HG02870 (cell line): ENCODE measurements at regions not wholly inside any gene's neighbourhood (a gene's known extent, or its start where the extent isn't known, plus 50 kb on each side); places are given as distances from the start of the nearest gene placed in this dataset.

Source experiments
- ATAC-seq: cut with Tn5 transposase; IDR thresholded peaks from one replicate; pipeline ENCODE4 v1.9.1; 2021; ENCODE audit warnings: mild to moderate bottlenecking, moderate library complexity; ENCODE audit not compliant: unreplicated experiment

DNA sequence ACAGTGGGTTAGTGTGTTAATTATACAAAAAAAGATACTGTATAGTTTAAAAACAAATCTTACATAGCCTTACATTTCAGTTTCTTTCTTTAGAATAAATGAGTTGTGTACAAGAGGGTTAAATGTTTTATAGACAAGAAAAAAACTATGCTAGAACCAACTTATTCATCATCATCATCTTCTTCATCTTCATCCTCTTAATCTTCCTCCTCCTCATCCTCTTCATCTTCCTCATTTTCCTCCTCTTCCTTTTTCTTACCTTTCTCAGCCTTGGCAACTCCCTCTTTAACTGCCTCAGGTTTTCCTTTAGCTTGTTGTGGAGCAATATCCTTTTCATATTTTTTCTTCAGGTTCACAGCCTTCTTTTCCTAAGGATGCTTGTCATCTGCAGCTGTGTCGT lies 53.7 kb downstream of the RPS12 start:
- ATAC-seq: no peak

DNA sequence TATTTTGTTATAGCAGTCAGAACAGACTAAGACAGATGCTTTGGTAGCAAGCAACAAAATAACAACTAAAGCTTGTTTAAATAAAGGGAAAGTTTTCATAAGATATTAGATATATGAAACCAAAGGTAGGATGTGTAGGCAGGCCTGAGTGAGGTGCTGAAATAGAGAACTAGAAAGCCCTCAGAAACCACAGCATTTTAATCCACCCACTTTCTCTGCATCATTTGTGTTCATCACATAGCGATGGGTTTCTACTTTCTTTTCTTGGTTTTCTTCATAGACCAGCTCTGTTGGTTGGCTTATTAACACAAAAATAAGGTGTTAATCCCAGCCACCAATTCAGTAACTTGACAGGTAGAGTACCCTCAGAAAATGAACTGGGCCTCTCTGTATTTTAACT lies 58.6 kb downstream of the RPS12 start:
- peak; percentile 100 for ATAC-seq

DNA sequence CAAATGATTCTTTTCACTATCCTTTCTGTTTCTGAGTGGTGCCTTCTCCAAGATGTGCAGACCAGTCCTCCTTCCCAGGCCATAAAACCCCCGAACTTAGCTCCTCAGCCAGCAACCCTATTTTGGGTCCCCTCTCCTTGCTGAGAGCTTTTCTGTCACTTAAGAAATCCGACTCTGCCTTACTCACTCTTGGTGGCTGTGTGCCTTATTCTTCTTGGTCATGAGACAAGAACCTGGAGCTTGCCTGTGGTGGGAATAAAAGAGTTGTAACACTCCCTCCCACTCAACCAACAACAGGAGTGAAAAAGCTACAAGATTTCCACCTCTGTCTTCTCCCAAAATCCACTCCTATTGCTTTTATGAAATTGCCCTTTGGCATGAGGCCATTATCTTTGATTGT lies 62.6 kb downstream of the RPS12 start:
- ATAC-seq: no peak

DNA sequence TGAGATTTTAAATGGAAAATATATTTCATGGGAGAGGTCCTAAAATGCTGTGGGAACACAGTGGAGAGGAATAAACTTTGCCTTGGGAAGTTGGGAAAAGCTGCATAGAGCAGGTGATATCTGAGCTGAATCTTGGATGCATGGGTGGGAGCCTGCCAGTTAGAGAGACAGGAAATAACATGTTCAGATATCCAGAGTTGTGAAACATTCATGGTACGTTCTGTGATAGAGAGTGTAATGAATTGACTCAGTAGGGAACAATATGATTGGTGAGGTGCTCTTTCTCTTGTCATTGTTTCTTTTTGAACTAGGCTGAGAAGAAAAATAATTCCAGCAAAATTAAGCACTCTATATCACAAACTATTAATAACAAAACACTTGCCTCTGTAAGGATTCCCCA lies 72.8 kb downstream of the RPS12 start:
- peak; percentile 68 for ATAC-seq

DNA sequence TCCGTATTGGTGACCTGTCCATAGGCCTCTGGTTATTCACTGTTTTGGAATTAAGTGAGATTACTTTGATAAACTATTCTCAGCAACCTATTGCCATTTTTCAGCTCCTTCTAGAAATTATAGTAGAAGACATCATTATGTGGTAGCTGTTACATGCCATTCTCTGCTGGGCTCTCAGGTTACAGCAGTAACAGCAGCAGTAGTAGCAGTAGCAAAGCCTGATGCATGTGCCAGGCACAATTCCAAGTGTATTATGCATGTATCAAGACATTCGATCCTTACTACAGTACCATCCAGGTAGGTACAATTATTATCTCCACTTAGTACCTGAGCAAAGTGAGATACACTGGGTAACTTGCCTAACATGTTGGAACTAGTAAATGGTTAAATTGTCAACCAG lies 74.3 kb downstream of the RPS12 start:
- no peak for ATAC-seq

DNA sequence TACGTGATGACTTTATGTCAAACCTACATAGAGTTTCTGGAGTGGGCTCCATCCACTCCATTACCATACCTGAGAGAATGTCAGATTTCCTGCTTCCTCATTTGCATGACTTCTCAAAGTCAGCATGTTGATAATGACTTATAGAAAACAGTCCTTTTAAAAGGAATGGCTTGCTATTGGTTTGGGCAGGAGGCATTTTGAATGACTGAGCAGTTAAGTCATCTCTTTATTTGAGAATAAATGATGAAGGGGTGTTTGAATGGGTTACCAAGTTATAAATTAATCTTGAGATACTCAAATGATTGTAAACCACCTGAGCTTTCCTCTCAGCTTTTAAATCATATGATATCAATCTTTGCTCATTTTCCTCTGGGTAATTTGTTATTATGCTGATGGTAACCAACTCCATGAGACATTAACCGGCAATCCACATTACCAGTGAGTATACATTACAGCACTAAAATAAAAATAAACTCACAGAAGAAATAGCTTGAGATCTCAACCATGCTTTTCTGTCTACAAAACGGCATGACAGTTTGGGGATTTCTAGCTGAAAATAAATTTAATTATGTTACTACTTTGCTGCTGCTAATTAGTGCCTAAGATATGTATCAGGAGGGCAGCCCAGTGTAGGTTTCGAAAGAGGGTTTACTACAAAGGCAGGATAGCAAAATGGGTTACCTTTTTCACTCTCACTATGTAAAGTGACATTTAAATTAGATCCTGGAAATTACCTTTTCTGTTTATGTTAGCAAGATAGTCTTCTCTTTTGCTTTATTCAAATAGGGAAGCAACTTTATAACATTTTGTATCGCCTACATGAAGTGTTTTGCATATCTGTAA lies 78.8 kb downstream of the RPS12 start:
- peak; percentile 58 for ATAC-seq

DNA sequence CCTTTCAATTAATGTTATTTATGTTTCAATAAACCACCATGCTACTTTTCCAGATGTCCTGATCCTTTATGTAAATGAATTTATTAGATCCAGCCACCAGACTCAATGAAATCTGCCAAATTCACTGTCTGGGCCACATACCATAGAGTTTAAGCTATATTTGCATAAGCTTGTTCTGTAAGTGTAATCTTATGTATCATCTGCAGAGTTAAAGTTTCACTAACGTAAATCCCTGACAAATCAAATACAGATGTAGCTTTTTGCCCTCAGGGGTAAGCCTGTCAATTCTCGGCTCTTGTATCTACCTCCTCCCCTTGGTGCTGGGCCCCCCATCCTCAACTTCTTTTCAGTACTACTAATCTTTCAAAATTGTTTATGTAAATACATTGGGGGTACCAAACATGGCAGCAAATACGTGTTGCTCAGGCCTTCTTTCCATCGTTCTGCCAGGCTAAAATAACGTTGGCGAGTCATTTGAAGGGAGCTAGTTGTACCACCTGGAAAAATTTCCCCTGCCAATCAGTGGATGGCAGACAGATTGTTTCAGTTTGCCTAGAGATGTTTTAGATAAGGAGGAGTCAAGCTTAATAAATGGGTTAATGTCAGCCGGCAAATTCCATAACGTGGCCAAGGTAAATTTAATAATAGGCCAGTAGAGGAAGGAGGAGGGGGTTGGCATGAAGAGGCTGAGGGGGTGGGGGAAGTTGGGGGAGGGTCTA lies 79.6 kb downstream of the RPS12 start:
- ATAC-seq: peak; percentile 61

DNA sequence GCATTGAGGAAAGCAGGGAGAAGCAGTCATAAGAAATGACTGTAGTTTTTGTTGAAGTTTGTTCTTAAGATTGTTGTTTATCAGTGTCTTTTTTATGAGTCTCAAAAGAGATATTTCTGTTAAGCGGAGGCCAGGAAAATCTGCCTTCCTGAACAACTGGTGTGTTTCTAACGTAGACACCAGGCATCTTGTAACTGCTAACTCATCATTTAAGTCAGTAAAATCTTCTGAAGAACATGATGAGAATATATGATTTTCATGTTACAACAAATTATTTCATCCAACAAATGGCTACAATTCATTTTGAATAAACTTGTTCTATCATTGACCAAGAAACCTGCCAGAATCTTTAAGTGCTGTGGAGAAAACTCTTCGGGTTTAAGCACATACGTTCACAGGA lies 84.0 kb downstream of the RPS12 start:
- ATAC-seq: no peak

DNA sequence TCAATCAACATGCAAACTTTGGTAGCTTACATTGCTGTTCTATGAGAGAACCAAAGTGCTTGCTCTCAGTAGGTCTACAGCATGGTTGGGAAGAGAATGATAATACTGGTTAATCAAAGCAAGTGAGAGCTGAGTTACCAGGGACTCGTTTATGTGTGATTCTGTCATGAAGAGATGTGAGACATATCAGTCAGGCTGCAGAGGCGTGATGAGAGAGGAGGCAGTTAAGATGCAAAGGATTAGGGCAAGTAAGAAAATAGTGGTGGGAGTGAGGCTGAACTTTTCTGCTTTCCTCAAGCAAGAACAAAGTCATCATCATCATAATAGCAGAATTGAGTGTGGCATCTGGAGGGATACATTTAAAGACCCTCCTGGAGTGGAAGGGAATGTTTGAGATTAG lies 86.5 kb downstream of the RPS12 start:
- ATAC-seq: no peak

DNA sequence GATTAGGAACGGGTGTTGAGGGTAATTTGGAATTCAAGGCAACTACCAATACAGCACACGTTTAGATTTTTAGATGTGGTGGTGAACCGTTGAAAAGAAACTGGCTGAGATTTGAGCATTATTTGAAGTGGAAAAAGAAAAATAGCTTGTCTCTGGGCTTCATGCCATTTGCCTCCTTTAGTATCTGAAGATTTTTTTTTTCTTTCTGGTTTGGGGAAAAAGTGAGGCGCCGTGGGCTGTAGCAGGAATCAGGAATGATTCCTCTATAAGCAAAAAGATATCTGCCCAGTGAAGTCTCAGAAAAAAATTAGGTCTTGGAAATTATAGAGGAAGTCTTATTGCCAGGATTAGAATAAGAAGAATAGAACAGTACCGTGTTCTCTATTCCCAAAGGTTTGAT lies 88.5 kb downstream of the RPS12 start:
- no peak for ATAC-seq

DNA sequence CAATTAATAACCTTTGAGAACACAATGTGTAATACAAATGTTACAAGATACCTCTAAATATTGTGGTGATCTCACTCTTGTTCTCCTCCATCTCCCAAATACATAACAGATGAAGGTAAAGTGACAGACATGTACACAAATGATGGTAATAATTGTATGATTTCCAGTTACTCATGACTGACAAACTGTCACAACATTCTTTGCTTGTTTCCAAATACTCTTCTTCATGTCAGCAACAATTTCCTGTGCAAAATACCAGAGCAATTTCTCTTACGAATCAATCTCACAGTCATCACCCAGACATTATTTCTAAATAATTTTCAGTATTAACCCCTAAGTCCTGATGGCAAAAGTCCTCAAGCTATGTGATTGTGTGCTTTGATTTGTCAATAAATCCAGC lies 92.9 kb downstream of the RPS12 start:
- ATAC-seq: no peak

DNA sequence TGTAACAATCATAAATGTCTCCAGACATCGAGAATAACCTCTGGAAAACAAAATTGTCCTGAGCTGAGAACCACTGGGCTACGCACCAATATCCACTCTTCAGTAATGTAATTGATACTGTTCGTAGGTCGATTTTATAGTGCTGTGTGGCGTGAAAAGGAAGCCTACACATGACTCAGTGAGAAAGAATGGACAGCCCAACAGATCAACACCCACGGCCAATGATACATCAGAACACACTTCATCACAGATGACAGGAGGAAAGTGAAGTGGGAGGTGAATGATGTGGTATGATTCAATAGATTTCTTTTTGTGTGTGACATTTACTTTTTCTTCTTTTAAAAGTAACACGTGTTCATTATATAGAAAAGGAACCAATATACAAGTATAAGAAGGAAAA lies 93.5 kb downstream of the RPS12 start:
- no peak for ATAC-seq

DNA sequence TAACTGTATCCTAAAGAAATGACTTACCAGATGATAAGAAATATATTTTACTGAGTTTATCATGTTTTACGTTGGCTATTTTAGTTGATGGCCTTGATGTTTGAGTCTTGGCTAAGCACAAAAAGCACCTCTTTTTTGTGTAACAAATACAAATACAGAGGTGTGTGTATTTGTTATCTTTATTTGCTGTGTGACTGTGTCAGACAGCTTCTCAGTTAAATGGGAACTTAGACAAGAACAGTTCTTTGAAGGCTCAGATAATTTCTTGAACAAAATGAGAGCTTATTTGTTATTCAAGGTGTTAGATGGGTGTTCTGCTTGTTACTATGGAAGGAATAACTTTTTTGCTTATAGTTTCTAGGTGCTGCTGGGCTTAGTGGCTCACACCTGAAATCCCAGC lies 95.4 kb downstream of the RPS12 start:
- no peak for ATAC-seq

DNA sequence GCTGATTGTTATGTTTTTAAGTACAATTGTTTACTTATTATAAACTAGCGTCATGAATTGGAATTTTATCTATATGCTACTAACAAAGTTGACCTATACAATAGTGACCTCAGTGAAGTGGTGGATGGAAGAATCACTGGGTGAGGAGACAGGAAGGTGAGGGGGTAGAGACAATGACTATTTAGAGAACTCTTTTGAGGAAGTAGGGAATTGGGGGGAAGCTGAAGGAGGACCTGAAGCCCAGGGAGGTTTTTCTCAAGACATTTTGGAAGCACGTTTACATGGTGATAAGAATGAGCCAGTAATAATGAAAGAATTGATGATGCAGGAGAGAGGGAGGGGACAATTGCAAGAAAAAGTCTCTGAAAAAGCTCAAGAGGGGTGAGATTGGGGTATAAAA lies 96.4 kb downstream of the RPS12 start:
- no peak for ATAC-seq

DNA sequence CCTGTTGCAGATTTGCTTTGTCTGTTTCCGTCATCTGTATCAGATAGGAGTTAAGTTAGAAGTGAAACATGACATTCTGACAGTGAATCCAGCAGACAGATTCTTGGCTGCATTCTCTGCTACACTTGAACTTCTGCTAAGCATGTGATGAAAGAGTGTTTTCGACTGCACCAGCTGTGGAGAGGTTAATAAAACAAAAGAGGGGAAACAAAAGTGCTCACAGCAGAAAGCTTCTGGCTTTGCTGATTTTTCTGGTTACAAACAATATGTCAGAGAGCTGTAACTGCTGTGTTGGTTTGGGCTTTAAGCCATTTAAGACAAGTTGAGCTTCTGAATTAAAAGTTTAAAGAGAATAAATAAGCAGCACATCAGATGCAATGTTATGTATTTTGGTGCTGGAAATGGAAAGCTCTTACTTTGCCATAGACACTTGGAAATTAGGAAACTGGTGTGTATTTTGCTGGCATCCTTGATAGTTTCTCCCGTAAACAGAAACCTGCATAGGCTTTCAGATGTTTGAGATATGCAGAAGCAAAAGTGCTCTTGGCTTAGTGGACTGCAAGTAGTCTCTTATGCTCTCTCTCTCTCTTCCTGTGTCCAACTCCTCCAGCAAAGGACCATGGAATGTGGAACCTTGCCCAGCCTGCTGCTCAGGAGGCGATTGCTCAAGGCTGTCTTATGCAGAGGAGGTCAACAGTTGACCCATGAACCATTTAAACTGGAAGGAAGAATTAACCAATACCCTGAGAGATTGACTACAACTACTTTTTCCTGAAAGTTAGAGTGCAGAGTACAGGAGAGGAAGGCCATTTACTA lies 104.9 kb downstream of the RPS12 start:
- ATAC-seq: no peak

DNA sequence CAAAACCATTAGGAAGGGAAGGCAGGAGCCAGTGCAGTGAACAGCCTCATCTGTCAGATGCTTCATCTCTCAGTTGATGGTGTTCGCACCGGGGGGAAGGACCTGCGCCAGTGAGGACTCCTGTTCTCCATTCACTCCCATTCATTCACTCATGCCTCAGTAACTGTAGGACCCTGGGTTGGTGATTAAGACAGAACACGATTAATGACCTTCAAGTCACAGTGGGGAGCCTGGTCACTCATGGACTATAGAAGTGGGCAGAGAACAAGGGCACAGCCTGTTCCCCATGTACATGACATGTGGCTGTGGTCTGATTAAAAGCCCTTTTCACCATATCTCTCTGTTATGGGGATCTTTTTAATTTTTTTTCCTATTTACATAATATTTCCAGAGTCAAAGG lies 113.3 kb downstream of the RPS12 start:
- no peak for ATAC-seq

DNA sequence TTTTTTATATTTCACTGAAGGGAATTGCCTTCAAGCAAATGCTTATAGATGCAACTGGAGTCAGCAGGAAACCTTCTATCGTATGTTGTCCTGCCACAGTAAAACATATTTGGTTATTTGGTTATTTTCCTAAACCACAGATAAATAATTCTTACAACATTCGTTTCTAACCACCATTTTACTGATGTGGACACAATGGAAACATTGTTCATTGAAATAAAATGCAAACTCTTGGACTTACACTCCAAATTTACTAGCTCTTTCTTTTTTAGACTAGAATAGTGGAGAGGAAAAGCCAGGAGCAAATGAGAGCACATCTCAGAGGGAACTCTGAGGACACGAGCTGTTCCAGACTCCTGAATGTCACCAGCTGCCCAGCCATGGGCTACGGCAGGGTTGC lies 114.8 kb downstream of the RPS12 start:
- no peak for ATAC-seq

DNA sequence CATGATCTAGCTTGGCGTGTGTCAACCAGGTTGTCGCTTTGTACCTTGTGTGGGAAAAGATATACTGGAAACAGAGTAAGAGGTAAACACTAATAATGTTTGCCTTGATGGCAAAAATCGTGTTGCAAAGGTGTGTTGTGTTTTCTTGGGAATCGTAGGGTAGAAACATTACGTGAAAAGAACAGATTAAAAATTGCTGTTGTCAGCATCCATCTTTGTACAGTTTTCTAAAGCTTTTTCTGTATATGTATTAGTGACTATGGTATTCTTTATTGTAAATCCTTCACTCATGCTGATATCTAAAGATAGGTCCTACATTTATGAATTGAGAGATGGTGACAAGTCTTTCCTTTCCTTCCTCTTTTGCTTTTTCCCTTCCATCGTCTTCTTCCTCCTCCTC lies 116.9 kb downstream of the RPS12 start:
- no peak for ATAC-seq

DNA sequence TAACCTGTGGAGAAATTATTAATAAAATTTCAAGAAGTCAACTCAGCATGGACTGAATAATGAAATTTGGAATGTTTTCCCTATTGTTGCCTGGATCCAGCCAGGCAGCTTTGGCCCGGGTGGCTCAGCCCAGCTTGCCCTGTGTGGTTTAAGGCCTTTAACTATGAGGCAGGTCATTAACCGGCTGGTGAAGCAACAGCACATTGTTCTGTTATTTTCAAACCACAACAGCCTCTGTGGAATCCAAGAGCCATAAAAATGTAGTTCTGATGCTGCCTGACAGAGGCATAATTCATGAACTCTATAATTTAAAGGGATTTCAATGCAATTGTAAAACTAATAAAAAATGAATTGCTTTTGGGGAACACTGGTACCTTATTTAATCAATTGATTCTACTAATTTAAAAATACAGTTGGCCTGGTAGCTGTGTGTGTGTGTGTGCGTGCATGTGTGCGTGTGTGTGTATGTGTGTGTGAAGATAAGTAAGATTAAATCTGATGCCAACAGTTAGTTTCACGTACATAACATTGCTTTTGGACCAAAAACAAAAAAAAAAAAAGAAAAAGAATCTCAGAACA lies 117.7 kb downstream of the RPS12 start:
- no peak for ATAC-seq

DNA sequence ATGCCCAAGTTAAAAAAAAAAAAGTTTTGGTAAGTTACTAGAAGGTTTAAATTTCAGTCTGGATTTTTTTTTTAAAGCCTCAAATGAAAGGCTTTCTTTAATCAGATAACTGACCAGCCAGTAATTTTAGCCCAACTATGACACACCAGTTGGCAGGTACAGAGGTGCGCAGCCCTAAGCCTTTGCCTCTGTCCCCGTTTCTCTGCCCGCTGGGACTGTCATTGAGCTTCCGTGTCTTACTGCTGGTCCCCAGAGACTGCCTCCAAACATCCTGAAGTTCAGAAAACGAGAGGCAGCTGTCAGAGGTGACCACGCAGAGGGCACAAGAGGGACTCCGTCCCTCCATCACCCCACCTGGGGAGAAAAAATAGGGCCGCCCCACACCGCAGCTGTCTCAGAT lies 118.2 kb downstream of the RPS12 start:
- ATAC-seq: no peak

DNA sequence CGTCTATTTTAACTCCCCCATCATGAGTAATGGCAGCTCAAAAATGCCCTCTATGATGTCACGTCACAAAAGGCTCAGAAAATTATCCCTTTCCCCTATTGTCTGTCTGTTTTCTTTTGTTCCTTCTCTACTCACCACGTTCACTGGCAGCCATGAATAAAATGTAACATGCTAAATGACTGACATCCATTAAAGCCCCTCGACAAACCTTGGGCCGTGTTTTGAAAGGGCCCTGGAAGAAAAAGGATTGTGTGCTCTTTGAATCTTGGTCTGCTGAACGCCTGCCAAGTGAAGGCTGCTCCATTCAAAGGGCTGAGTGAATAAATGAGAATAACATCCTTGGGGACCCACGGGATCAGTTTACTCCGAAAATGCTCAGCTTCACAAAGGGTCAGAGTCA lies 118.7 kb downstream of the RPS12 start:
- ATAC-seq: no peak
